Epithelial cell of proximal tubule (primary cell): ENCODE measurements at regions not wholly inside any gene's neighbourhood (a gene's known extent, or its start where the extent isn't known, plus 50 kb on each side); places are given as distances from the start of the nearest gene placed in this dataset.

ENCODE experiments used
- DNase-seq: peaks from one replicate; pipeline ENCODE4 v3.0.0-alpha.2; 2011; ENCODE audit warnings: low read depth
- H3K4me3 ChIP-seq: 2 replicates; pipeline ENCODE4 v1.5.1; 2011; ENCODE audit warnings: low read depth, mild to moderate bottlenecking, low read length
- CTCF ChIP-seq: conservative IDR thresholded peaks from 2 replicates; pipeline ENCODE4 v1.5.1; 2012; ENCODE audit warnings: low read depth, mild to moderate bottlenecking, low read length

GRCh38 chr20:48196486-48196885 is 411.2 kb upstream of the SULF2 start:
- H3K4me3 ChIP-seq, result no peak overlapping the region
- TF ChIP-seq CTCF, result no peak
- DNase-seq, result no peak

- no peak overlapping the region for H3K4me3 ChIP-seq
- no peak for DNase-seq
- no peak for TF ChIP-seq CTCF
Measured at GRCh38 chr20:48196001-48196400, 410.7 kb upstream of the SULF2 start.

GRCh38 chr20:48195121-48195870 is 410.0 kb upstream of the SULF2 start:
- no peak overlapping the region for H3K4me3 ChIP-seq
- no peak for TF ChIP-seq CTCF
- DNase-seq, result no peak

- DNase-seq, result no peak
- H3K4me3 ChIP-seq, result no peak overlapping the region
- TF ChIP-seq CTCF, result no peak
Measured at GRCh38 chr20:48194583-48194982, 409.3 kb upstream of the SULF2 start.

GRCh38 chr20:48193627-48194425 is 408.5 kb upstream of the SULF2 start:
- no peak for DNase-seq
- no peak for TF ChIP-seq CTCF

GRCh38 chr20:48192109-48192508 is 406.8 kb upstream of the SULF2 start:
- H3K4me3 ChIP-seq, result no peak overlapping the region
- no peak for TF ChIP-seq CTCF
- no peak for DNase-seq

More at GRCh38 chr20:48193627-48194425, 408.5 kb upstream of the SULF2 start:
- no peak overlapping the region for H3K4me3 ChIP-seq
